Stimulated activated effector memory CD8-positive, alpha-beta T cell treated with anti-CD3 and anti-CD28 coated beads, Interleukin-12 subunit alpha, Interleukin-12 subunit beta, amount 100 ng/mL, for 72 hours (primary cell): ENCODE measurements at regions not wholly inside any gene's neighbourhood (a gene's known extent, or its start where the extent isn't known, plus 50 kb on each side); places are given as distances from the start of the nearest gene placed in this dataset.
A peak's percentile ranks its signal among the peaks of the same experiment; 100 is the strongest.

Experiments
- ATAC-seq: fragments of 150-1000 bp; cut with Tn5 transposase; 2 replicates; pipeline ENCODE4 v1.10.0; 2021
- DNase-seq, 2 donors: peaks; one replicate each; pipeline ENCODE4 v3.0.0; 2021 to 2022; ENCODE audit warnings: low spot score in 2 of 2
- H3K27ac Mint-ChIP-seq: one replicate; pipeline ENCODE4 v1.8.0; 2022; ENCODE audit warnings: mild to moderate bottlenecking, mixed read lengths
- H3K36me3 Mint-ChIP-seq: one replicate; pipeline ENCODE4 v1.8.0; 2022; ENCODE audit warnings: mild to moderate bottlenecking, mixed read lengths
- H3K4me1 Mint-ChIP-seq: one replicate; pipeline ENCODE4 v1.8.0; 2022; ENCODE audit warnings: mixed read lengths
- H3K4me3 Mint-ChIP-seq: one replicate; pipeline ENCODE4 v1.8.0; 2022; ENCODE audit warnings: mild to moderate bottlenecking, mixed read lengths
- H3K9me3 Mint-ChIP-seq: one replicate; pipeline ENCODE4 v1.8.0; 2022; ENCODE audit warnings: mixed read lengths

DNA sequence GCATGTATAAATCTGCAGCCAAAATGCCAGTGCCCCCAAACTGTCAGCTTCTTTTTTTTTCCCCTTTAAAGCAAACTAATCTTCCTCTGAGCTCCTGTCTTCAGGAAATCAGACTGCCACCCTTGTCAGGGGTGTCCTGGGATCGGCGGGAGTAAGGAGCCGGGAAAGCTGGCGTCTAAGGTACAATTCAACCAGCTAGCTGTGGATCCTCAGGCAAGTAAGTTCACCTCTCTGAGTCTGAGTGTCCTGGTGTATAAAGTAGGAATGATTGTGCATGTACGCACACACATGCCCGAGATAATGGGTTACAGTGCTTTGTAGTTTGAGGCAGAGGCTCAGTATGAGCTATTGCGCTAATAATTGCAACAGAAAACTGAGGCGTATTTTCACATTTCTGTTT is 98.3 kb downstream of the ANKRD60 start:
- no peak overlapping the region for H3K4me3 Mint-ChIP-seq
- ATAC-seq = no peak
- H3K36me3 Mint-ChIP-seq = no peaks in the 10 kb centered on the region
- no peak for DNase-seq
- no peak overlapping the region for H3K27ac Mint-ChIP-seq
- H3K9me3 Mint-ChIP-seq = no peaks in the 10 kb centered on the region
- H3K4me1 Mint-ChIP-seq = no peaks in the 10 kb centered on the region

- H3K9me3 Mint-ChIP-seq = peaks cover 3% of the 10 kb centered on the region
These were observed 98.7 kb downstream of the ANKRD60 start for GRCh38 chr20:58129721-58130151.

GRCh38 chr20:58128635-58129625 is 99.5 kb downstream of the ANKRD60 start:
- Mint-ChIP-seq H3K9me3 (peaks cover 8% of the 10 kb centered on the region), H3K27ac (no peak overlapping the region), H3K4me1 (no peaks in the 10 kb centered on the region), H3K36me3 (no peaks in the 10 kb centered on the region), H3K4me3 (no peak overlapping the region)
- no peak for ATAC-seq
- no peak for DNase-seq

More at GRCh38 chr20:58129721-58130151, 98.7 kb downstream of the ANKRD60 start:
- Mint-ChIP-seq H3K4me3 (no peak overlapping the region), H3K36me3 (no peaks in the 10 kb centered on the region), H3K4me1 (no peaks in the 10 kb centered on the region), H3K27ac (no peak overlapping the region)
- DNase-seq (no peak), ATAC-seq (no peak)

DNA sequence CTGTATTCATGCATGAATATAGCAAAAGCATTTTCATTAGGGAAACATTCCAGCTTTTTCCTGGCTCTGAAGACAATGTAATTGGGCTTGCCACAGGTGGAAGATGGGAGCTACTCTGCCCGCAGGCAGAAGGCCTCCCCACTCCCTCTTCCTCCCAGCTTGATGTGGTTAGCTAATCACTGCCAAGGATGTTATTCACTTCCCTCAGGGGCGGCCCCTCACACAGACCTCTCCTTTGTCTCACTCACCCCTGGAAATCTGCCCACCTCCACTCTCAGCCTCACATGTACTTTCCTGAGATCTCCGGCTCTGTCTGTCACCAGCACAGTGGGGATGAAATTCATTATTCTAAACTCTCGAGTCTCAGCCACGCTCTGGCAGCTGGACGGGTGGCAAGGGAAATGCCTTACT is 100.7 kb downstream of the ANKRD60 start:
- ATAC-seq (peak; percentile 19), DNase-seq (no peak)
- no peaks in the 10 kb centered on the region for H3K36me3 Mint-ChIP-seq
- H3K27ac Mint-ChIP-seq = no peak overlapping the region
- no peak overlapping the region for H3K4me3 Mint-ChIP-seq
- no peaks in the 10 kb centered on the region for H3K4me1 Mint-ChIP-seq
- peaks cover 8% of the 10 kb centered on the region for H3K9me3 Mint-ChIP-seq

GRCh38 chr20:58125726-58126125 is 102.7 kb downstream of the ANKRD60 start:
- DNase-seq = no peak
- Mint-ChIP-seq H3K36me3 (no peaks in the 10 kb centered on the region), H3K27ac (no peak overlapping the region), H3K9me3 (peaks cover 8% of the 10 kb centered on the region), H3K4me3 (no peak overlapping the region), H3K4me1 (no peaks in the 10 kb centered on the region)
- ATAC-seq = no peak

DNA sequence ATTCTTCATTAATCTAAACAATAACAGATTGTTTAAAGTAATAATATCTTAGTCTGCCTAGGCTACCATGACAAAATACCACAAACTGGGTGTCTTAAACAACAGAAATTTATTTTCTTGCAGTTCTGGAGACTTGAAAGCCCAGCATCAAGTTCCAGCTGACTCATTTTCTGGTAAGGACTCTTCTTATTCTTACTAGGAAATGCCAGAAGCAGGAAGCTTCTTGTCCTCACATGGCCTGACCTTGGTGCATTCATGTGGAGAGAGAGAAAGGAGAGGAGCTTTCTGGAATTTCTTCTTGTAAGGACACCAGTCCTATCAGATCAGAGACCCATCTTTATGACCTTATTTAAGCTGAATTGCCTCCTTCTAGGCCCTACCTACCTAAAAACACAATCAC is 110.5 kb downstream of the ANKRD60 start:
- Mint-ChIP-seq H3K27ac (no peak overlapping the region), H3K36me3 (no peaks in the 10 kb centered on the region), H3K4me3 (no peak overlapping the region), H3K9me3 (peaks cover 3% of the 10 kb centered on the region), H3K4me1 (no peaks in the 10 kb centered on the region)
- DNase-seq (no peak), ATAC-seq (no peak)

- DNase-seq (no peak), ATAC-seq (no peak)
- peaks cover 3% of the 10 kb centered on the region for H3K9me3 Mint-ChIP-seq
- no peaks in the 10 kb centered on the region for H3K36me3 Mint-ChIP-seq
- no peaks in the 10 kb centered on the region for H3K4me1 Mint-ChIP-seq
- H3K27ac Mint-ChIP-seq = no peak overlapping the region
- H3K4me3 Mint-ChIP-seq = no peak overlapping the region
These were observed 111.9 kb downstream of the ANKRD60 start for GRCh38 chr20:58116505-58116904.

- Mint-ChIP-seq H3K9me3 (peaks cover 6% of the 10 kb centered on the region), H3K36me3 (no peaks in the 10 kb centered on the region), H3K4me1 (no peaks in the 10 kb centered on the region), H3K4me3 (no peak overlapping the region), H3K27ac (no peak overlapping the region)
- no peak for DNase-seq
- ATAC-seq = no peak
These were observed 114.7 kb downstream of the ANKRD60 start for GRCh38 chr20:58113716-58114115.

DNA sequence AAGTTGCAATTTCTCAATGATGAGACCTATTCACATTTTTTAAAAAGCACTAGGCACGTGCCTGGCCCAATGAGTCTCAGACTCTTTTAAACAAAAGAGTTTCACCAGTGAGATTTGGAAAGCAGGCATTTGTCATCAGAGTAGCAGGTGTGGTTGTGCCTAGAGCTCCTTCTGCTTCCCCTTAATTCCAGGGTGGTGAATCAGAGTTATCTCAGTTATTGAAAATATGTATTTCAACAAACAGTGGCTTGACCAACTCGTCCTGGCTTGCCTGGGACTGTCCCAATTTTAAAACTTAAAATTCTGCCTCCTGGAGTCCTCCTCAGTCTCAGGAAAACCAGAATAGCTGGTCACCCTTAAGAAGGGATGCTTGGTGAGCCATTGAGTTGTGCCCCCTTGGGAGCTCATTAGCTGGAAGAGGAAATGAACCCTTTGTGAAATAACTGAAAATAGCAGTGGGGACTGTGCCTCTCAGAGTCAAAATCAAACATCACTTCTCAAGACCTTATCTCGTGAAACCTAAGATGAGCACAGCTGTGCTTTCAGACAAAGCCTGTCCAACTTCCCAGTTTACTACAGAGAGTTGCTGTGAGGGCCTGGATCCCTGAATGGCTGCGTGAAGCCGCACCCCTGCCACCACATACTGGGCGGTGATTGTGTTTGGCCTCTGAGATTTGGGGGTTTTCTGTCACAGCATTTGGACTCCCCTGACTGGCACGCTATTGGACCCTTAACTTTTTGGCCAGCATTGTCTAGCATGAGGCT is 116.3 kb downstream of the ANKRD60 start:
- no peak overlapping the region for H3K4me3 Mint-ChIP-seq
- no peaks in the 10 kb centered on the region for H3K36me3 Mint-ChIP-seq
- DNase-seq (no peak), ATAC-seq (no peak)
- H3K27ac Mint-ChIP-seq = no peak overlapping the region
- no peaks in the 10 kb centered on the region for H3K4me1 Mint-ChIP-seq
- peaks cover 3% of the 10 kb centered on the region for H3K9me3 Mint-ChIP-seq

DNA sequence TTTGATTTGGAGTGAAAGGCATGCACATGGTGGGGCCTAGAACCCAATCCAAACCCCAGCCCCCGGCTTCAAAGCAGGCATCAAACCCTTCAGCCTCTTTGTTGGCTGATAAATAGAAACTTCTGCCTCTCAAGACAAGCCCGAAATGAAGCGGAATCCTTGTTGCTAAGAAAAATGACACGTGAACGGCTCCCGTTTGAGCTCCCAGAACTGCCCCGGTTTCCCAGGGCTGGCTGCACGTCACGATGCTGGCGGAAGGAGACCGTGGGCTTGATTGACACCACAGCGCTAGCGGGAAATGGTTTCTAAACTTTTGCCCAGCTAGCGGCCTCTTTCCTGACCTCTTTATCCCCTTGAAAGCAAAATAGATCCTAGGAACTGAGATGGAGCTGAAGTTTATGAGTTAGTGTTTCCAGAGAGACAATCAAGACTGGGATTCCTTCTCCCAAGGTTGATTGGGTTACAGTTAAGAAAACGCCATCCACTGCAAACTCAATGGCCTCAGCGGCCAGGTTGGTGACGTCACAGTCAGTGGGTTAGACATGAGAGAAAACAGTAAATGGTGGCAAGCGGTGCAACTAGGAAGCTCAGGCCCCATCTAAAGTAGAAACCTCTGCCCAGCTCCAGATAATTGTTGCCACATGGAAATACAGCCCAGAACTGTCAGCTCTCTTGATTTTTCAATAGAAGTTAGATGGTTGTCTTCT is 117.0 kb downstream of the ANKRD60 start:
- H3K27ac Mint-ChIP-seq = no peak overlapping the region
- H3K4me3 Mint-ChIP-seq = no peak overlapping the region
- H3K36me3 Mint-ChIP-seq = no peaks in the 10 kb centered on the region
- H3K4me1 Mint-ChIP-seq = no peaks in the 10 kb centered on the region
- DNase-seq = no peak
- ATAC-seq = no peak
- peaks cover 3% of the 10 kb centered on the region for H3K9me3 Mint-ChIP-seq

DNA sequence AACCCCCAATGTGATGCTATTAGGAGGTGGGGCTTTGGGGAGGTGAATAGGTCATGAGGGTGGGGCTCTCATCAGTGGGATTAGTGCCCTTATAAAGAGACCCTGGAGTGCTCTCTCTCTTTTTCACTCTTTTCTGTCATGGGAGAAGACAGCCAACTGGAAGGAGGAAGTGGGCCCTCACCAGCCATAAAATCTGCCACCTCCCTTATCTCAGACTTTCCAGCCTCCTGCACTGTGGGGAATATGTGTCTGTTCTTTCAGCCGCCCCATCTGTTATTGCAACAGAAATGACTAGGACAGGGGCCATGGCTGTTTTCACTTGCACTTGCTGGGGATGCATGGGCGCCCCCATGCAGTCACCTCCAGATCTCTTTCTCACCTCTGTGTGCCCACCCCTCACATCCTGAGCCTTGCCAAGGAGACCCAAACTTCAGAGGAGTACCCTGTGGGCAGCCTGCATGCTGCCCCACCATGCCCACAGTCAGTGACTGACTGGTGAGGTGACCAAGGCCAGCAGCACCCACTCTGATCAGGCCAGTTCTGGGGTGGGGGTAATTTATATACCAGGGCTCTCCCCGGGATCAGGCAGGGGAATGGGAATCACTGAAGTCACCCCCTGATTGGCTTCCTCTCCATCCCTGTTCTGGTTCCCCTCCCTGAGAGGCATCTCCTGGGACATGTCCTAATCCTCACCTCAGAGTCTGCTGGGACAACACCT is 118.4 kb downstream of the ANKRD60 start:
- ATAC-seq (no peak), DNase-seq (no peak)
- Mint-ChIP-seq H3K27ac (no peak overlapping the region), H3K4me3 (no peak overlapping the region), H3K36me3 (no peaks in the 10 kb centered on the region), H3K4me1 (no peaks in the 10 kb centered on the region), H3K9me3 (peaks cover 3% of the 10 kb centered on the region)

DNA sequence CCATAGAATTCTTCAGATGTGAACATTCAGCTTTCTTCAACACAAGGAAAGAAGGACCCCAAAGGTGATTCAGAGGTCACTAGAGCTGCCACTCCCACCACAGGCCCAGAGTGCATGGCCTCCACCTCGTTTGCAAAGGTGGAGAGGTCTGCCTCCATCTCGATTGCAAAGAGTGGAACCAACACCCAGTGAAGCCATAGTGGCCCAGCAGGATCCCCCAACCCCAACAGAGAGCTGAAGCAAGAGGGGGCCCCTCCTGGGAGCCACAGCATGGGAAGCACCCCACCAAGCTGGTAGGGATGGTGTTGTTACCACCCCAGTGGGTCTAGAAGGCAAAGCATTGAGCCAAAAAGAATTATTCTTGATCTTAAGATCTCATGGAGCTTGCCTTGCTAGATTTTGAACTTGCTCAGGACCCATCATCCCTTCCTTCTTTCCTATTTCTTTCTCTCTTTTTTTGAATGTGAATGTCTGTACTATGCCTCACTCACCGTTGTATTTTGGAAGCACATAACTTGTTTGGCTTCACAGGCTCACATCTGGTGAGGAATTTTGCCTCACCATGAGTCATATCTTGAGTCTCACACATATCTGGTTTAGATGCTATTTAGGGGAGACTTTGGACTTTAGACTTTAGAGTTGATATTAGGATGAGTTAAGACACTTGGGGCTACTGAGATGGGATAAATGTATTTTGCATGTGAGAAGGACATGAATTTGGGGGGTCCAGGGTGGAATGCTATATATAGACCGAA is 119.2 kb downstream of the ANKRD60 start:
- H3K36me3 Mint-ChIP-seq = no peaks in the 10 kb centered on the region
- no peak for ATAC-seq
- no peak for DNase-seq
- H3K9me3 Mint-ChIP-seq = peaks cover 3% of the 10 kb centered on the region
- no peaks in the 10 kb centered on the region for H3K4me1 Mint-ChIP-seq
- no peak overlapping the region for H3K4me3 Mint-ChIP-seq
- no peak overlapping the region for H3K27ac Mint-ChIP-seq

DNA sequence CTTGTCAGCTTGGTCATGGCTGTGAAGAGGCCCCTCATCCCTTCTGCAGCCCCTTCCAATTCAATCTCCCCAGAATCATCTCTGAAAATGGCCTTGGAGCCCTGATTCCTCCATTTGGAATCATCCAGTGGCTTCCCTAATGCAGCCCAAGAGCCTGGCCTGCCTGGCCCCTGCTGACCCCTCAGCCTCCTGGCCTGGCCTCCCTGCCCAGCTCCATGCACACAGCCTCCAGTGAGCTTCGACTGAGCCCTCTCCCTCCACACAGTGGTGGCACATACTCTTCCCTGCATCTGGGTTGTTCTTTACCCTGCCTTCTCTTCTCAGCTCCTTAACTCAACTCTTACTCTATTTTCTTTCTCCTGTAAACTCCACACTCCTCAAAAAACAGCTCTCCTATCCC is 120.9 kb downstream of the ANKRD60 start:
- H3K4me3 Mint-ChIP-seq = no peak overlapping the region
- H3K9me3 Mint-ChIP-seq = peaks cover 3% of the 10 kb centered on the region
- H3K4me1 Mint-ChIP-seq = no peaks in the 10 kb centered on the region
- no peak overlapping the region for H3K27ac Mint-ChIP-seq
- DNase-seq (no peak), ATAC-seq (peak; percentile 31)
- no peaks in the 10 kb centered on the region for H3K36me3 Mint-ChIP-seq

- Mint-ChIP-seq H3K4me3 (no peak overlapping the region), H3K27ac (no peak overlapping the region), H3K4me1 (no peaks in the 10 kb centered on the region), H3K36me3 (no peaks in the 10 kb centered on the region), H3K9me3 (peaks cover 3% of the 10 kb centered on the region)
- ATAC-seq (no peak), DNase-seq (no peak)
These were observed 122.2 kb downstream of the ANKRD60 start for GRCh38 chr20:58106143-58106750.
